Kidney tubule cell (primary cell): ENCODE measurements at regions not wholly inside any gene's neighbourhood (a gene's known extent, or its start where the extent isn't known, plus 50 kb on each side); places are given as distances from the start of the nearest gene placed in this dataset.
"Not testable (repeated sequence)": the region's sequence is repeated elsewhere in the genome, so short reads cannot be mapped to it uniquely, and the experiment has no call there.

Experiments used
- DNase-seq: peaks from one replicate; pipeline ENCODE4 v3.0.0-alpha.2; 2018; ENCODE audit warnings: low spot score

- no peak for DNase-seq
These were observed 251.6 kb upstream of the SLC16A7 start for GRCh38 chr12:59344224-59344623.

DNA sequence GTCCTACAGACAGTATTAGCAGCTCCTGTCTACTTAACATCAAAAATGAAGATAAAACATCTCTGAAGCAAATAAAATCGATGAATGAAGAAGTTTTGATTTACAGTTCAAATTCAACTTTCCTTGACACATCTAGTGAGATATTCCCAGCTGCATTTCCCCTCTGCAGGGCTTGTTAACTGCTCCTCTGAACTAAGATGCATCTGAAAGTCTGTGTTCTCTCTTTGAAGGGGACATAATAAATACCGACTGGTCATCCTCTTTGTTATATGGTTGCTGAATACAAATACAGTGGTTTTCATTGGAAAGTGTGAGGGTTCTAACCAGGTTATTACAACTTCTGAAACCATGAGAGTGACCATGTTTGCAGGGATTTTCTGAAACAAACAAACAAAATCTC lies 266.4 kb upstream of the SLC16A7 start:
- no peak for DNase-seq

DNA sequence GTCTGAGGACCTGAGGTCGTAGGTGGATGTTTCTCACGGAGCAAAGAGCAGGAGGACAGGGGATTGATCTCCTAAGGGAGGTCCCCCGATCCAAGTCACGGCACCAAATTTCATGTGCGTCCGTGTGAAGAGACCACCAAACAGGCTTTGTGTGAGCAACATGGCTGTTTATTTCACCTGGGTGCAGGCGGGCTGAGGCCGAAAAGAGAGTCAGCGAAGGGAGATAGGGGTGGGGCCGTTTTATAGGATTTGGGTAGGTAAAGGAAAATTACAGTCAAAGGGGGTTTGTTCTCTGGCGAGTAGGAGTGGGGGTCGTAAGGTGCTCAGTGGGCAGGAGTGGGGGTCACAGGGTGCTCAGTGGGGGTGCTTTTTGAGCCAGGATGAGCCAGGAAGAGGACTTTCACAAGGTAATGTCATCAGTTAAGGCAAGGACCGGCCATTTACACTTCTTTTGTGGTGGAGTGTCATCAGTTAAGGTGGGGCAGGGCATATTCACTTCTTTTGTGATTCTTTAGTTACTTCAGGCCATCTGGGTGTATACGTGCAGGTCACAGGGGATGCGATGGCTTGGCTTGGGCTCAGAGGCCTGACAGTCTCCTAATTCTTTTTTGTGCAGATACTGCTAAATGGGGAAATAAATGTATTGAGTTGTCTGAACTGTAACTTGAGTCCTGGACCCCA lies 267.3 kb upstream of the SLC16A7 start:
- DNase-seq = not testable (repeated sequence)

GRCh38 chr12:59326457-59326856 lies 269.4 kb upstream of the SLC16A7 start:
- not testable (repeated sequence) for DNase-seq

GRCh38 chr12:59322473-59322872 lies 273.4 kb upstream of the SLC16A7 start:
- DNase-seq = no peak

GRCh38 chr12:59321278-59321677 lies 274.6 kb upstream of the SLC16A7 start:
- no peak for DNase-seq

DNA sequence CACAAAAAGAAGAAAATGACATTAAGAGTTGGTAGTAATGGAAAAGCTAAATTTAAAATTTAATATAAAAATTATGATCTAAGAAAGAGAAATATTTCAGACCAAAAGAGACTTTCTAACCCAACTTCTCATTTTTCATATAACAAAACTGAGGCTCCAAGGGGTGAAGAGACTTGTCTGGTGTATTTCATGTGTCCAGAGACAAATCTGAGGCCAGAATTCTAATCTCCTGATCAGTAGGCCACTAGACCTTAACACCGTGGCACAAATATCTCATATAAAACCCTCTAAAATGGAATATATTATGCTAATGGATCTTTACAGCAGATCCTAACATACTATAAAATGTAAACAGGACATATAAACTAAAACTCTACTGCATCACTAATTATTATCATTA lies 275.7 kb upstream of the SLC16A7 start:
- DNase-seq = no peak

GRCh38 chr12:59318940-59319339 lies 276.9 kb upstream of the SLC16A7 start:
- DNase-seq = no peak

GRCh38 chr12:59317598-59317997 lies 278.2 kb upstream of the SLC16A7 start:
- no peak for DNase-seq

DNA sequence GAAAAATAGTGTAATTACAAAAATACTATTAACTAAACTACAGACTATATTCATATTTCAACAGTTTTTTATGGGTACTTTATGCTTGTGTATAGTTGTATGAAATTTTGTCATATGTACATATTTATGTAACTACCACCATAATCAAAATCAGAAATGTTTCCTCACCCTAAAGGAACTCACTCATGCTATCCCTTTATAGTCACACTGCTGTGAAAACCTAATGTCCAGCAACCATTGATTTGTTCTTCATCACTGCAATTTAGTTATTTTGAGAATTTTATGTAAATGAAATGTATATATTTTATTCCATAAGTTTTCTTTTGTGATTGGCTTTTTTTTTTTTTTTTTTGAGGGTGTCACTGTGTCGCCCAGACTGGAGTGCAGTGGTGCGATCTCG lies 278.9 kb upstream of the SLC16A7 start:
- no peak for DNase-seq

- DNase-seq = not testable (repeated sequence)
These were observed 279.5 kb upstream of the SLC16A7 start for GRCh38 chr12:59316354-59316753.

GRCh38 chr12:59314209-59314608 lies 281.6 kb upstream of the SLC16A7 start:
- DNase-seq = no peak

- no peak for DNase-seq
These were observed 291.6 kb upstream of the SLC16A7 start for GRCh38 chr12:59304077-59304721.

- DNase-seq = no peak
These were observed 297.5 kb upstream of the SLC16A7 start for GRCh38 chr12:59298296-59298695.

DNA sequence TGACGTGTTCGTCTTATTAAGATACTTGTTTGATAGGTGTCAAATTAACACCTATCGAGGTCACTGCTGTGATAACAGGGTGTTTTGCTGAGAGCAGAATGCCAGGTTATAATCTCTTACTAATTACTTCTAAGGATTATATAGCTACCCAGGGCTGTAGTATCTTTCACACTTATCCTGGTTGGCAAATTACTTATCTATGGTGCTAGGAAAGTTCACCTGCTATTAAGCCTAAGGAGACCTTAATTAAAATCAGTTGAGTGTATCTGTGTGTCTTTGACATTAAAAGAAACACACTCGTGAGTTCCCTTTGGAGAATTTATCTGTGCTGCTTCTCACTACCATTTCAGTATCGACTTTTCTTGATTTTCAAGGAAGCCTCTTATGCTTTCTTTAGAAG lies 301.6 kb upstream of the SLC16A7 start:
- no peak for DNase-seq

DNA sequence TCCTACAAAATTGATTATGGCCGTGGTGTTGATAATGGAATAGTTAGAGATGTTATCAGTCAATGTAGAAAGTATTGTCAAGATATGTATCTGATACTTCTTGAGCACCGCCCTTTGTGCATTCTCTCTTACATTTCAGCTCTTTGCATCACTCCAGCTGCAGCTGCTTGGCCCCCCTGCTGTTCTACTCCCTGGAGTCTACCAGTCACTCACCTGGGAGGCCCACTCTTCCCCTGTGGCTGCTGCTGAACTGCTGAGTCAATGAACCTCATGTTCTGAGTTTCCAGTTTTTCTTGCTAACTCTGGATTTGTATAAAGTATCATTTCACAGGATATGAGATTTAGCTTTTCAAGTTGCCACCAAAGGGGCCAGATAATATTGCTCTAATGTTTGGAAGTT lies 312.8 kb upstream of the SLC16A7 start:
- no peak for DNase-seq

- not testable (repeated sequence) for DNase-seq
These were observed 322.3 kb upstream of the SLC16A7 start for GRCh38 chr12:59273561-59273960.

- DNase-seq = no peak
These were observed 327.5 kb upstream of the SLC16A7 start for GRCh38 chr12:59268295-59268809.

- DNase-seq = no peak
These were observed 335.6 kb upstream of the SLC16A7 start for GRCh38 chr12:59260202-59260601.

- no peak for DNase-seq
These were observed 332.4 kb upstream of the LRIG3 start for GRCh38 chr12:59252731-59253130.

GRCh38 chr12:59250766-59251165 lies 330.5 kb upstream of the LRIG3 start:
- no peak for DNase-seq

DNA sequence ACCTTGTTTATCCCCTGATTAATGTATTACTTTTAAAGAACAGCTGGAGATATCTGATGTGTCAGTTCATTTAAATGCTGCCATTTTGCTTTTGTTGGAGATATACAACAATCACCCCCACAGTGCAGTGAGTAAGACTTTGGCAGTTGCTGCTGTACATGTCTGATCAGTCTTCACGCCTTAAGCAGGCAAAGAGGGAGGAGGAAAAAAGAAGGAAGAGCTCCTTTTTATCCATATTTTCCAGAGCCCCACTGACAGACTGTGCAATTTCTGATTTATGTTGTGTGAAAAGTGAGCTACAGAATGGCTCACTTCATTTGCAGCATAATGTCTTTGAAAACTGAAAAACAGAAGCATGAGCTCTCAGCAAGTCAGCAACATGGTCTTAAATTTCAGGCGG lies 319.7 kb upstream of the LRIG3 start:
- DNase-seq = no peak

DNA sequence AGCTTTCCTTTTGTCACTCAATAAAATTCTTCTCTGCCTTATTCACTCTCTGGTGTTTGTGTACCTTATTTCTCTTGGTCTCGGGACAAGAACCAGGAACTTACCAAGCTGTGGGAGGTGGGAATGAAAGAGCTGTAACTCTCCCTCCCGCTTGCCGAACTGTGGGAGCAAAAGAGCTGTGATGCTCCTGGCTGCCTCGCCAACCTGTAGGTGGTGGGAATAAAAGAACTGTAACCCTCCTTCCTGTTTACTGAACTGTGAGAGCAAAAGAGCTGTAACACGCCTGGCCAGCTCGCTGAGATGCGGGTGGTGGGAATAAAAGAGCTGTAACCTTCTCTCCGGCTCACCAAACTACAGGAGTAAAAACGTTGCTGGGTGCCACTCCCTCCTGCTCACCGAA lies 314.1 kb upstream of the LRIG3 start:
- no peak for DNase-seq

DNA sequence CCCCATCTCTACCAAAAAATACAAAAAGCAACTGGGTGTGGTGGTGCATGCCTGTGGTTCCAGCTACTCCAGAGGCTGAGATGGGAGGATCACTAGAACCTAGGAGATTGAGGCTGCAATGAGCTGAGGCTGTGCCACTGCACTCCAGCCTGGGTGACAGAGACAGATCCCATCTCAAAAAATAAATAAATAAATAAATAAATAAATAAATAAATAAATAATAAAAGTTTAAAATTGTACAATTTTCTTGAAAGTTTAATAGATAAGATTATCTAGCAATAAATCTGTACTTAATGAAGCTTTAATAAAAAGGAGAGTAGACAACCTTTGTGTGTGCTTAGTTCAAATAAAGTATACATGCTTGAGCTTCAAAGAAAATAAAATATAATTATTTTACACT lies 310.0 kb upstream of the LRIG3 start:
- no peak for DNase-seq
